AG04450 (cell line): ENCODE measurements at regions not wholly inside any gene's neighbourhood (a gene's known extent, or its start where the extent isn't known, plus 50 kb on each side); places are given as distances from the start of the nearest gene placed in this dataset.
"Not testable (repeated sequence)": the region's sequence is repeated elsewhere in the genome, so short reads cannot be mapped to it uniquely, and the experiment has no call there.

Source experiments
- CTCF ChIA-PET: fragments of 300-600, 350-600 bp; formaldehyde crosslinking; extraction: SDS; loops from one replicate; lab custom pipeline; 2022; ENCODE audit warnings: antibody characterized with exemption, inconsistent platforms; lab: Charles Lee
- POLR2A ChIA-PET: fragments of 350-600 bp; formaldehyde crosslinking; extraction: SDS; loops from one replicate; lab custom pipeline; 2021; ENCODE audit warnings: antibody characterized with exemption, inconsistent platforms; lab: Yijun Ruan, JAX
- DNase-seq: peaks from one replicate; pipeline ENCODE4 v3.0.0-alpha.2; 2011; ENCODE audit warnings: low read depth, low spot score
- H3K27ac ChIP-seq: one replicate; pipeline ENCODE4 v1.5.1; 2012; ENCODE audit warnings: low read depth, low read length, control low read depth
- H3K27me3 ChIP-seq: one replicate; pipeline ENCODE4 v1.6.0; 2012; ENCODE audit warnings: low read length; ENCODE audit not compliant: control insufficient read depth, insufficient read depth
- H3K4me3 ChIP-seq: 2 replicates; pipeline ENCODE4 v1.5.1; 2011; ENCODE audit warnings: mild to moderate bottlenecking, low read depth, low read length, control low read depth
- H3K9me3 ChIP-seq: 2 replicates; pipeline ENCODE4 v1.5.1; 2012; ENCODE audit warnings: low read length; ENCODE audit not compliant: control insufficient read depth, insufficient read depth
- CTCF ChIP-seq: IDR thresholded peaks from 2 replicates; pipeline ENCODE4 v1.5.1; 2011; ENCODE audit warnings: low read depth, low read length, control low read depth, inconsistent platforms

DNA sequence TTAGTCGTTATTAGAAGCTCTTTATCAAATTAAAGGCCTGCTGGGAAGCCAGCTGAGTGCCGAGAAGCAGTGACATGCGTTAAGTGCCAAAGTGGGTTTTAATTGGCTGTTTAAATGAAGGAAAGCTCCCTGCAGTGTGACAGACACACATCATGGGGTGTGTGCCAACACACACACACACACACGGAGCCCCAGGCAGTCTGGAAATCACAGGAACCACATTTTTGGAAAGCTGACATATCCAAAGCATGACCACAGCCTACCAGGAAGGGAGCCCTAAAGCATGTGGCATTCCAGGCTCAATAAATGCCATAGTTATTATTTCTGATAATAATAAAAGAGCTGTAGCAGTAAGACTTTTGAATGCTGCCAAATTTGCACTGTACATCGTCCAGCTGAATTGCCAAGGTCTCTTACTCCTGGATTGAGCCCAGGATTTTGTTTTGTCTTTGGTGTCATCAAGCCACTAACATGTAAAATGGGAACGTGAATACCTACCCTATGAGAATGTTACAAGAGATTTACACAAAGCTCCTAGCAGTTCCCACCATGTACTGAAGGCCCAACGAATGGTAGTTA lies 135.1 kb downstream of the TMEM30B start:
- no peak for DNase-seq
- CTCF ChIA-PET: interaction anchor here (0.5 to 1.5 kb wide), 3 partner anchors 106 to 522 kb away, joined by 3 to 5 read pairs (median 4); no protein-coding TSS in a partner anchor
- no peak for TF ChIP-seq CTCF
- POLR2A ChIA-PET: interaction anchor here (0.8 to 1.7 kb wide), 10 partner anchors 19 to 521 kb away, joined by 3 to 14 read pairs (median 4); partner anchors contain the start of genes SLC38A6 and TRMT5
- Histone ChIP-seq H3K4me3 (no peak overlapping the region), H3K9me3 (peaks cover 6% of the 10 kb centered on the region), H3K27ac (peak overlapping the region; percentile 99), H3K27me3 (no peaks in the 10 kb centered on the region)

- H3K9me3 ChIP-seq: peaks cover 6% of the 10 kb centered on the region
- H3K27ac ChIP-seq: peak overlapping the region; percentile 99
- no peak overlapping the region for H3K4me3 ChIP-seq
- ChIA-PET CTCF (interaction anchor here (1.5 kb wide), 1 partner anchor 108 kb away, joined by 5 read pairs; no protein-coding TSS in a partner anchor), POLR2A (interaction anchor here (0.7 to 1.7 kb wide), 12 partner anchors 9 to 520 kb away, joined by 3 to 14 read pairs (median 4); partner anchors contain the start of genes SLC38A6 and TRMT5)
- H3K27me3 ChIP-seq: no peaks in the 10 kb centered on the region
- peak; percentile 95 for DNase-seq
- no peak for TF ChIP-seq CTCF
These were observed 135.9 kb downstream of the TMEM30B start for GRCh38 chr14:61145034-61145902.

DNA sequence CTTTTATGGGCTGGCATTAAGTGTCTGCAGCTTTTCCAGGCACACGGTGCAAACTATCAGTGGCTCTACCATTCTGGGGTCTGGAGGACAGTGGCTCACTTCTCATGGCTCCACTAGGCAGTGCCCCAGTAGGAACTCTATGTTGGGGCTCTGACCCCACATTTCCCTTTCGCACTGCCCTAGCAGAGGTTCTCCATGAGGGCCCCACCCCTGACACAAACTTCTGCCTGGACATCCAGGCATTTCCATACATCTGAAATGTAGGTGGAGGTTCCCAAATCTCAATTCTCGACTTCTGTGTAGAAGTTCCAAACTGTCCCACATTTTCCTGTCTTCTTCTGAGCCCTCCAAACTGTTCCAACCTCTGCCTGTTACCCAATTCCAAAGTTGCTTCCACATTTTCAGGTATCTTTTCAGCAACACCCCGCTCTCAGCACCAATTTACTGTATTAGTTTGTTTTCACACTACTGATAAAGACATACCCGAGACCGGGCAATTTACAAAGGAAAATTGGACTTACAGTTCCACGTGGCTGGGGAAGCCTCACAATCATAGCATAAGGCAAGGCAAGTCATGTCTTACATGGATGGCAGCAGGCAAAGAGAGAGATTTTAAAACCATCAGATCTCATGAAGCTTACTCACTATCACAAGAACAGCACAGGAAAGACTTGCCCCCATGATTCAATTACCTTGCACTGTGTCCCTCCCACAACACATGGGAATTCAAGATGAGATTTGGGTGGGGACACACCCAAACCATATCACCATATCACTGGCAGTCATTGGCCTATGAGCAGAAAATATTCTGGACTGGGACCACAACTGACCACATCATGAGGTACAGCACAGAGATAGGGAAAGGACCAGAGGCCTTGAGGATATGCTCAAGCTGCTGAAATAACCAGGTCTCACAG lies 136.8 kb downstream of the TMEM30B start:
- POLR2A ChIA-PET: interaction anchor here (0.7 to 1.7 kb wide), 6 partner anchors 10 to 163 kb away, joined by 3 to 14 read pairs (median 5); partner anchors contain the start of genes SLC38A6 and TRMT5

GRCh38 chr14:61140872-61141271 lies 140.3 kb downstream of the TMEM30B start:
- H3K27ac ChIP-seq: peak overlapping the region; percentile 87
- POLR2A ChIA-PET: interaction anchor here (0.6 kb wide), 1 partner anchor 78 kb away, joined by 4 read pairs; no protein-coding TSS in a partner anchor
- TF ChIP-seq CTCF: no peak
- CTCF ChIA-PET: no interaction called here
- peak; percentile 80 for DNase-seq
- peaks cover 6% of the 10 kb centered on the region for H3K9me3 ChIP-seq
- H3K4me3 ChIP-seq: no peak overlapping the region
- H3K27me3 ChIP-seq: no peaks in the 10 kb centered on the region

More for the DNA sequence above, 136.8 kb downstream of the TMEM30B start:
- DNase-seq, H3K4me3 ChIP-seq, H3K27me3 ChIP-seq, CTCF ChIA-PET, H3K9me3 ChIP-seq: not testable (repeated sequence)
- H3K27ac ChIP-seq: peak overlapping the region; percentile 99

- POLR2A ChIA-PET: interaction anchor here (0.6 kb wide), 1 partner anchor 78 kb away, joined by 4 read pairs; no protein-coding TSS in a partner anchor
- Histone ChIP-seq H3K4me3 (no peak overlapping the region), H3K9me3 (peaks cover 6% of the 10 kb centered on the region), H3K27me3 (no peaks in the 10 kb centered on the region), H3K27ac (peak overlapping the region; percentile 87)
- TF ChIP-seq CTCF: no peak
- no peak for DNase-seq
- CTCF ChIA-PET: interaction anchor here (1.0 kb wide), 1 partner anchor 113 kb away, joined by 3 read pairs; no protein-coding TSS in a partner anchor
These were observed 140.9 kb downstream of the TMEM30B start for GRCh38 chr14:61140271-61140670.
